Astrocyte (in vitro differentiated cells and primary cell): ENCODE measurements at regions not wholly inside any gene's neighbourhood (a gene's known extent, or its start where the extent isn't known, plus 50 kb on each side); places are given as distances from the start of the nearest gene placed in this dataset.

Experiments
- DNase-seq: peaks from one replicate; pipeline ENCODE4 v3.0.0-alpha.2; 2010; ENCODE audit warnings: low read depth
- FAIRE-seq: peaks from 2 replicates; lab custom pipeline; 2011; peaks lifted over from hg19 to GRCh38; lab: Jason Lieb, UNC
- H2AFZ ChIP-seq: 2 replicates; pipeline ENCODE4 v1.6.0; 2012; ENCODE audit warnings: low read depth, low read length, inconsistent platforms
- H3K27ac ChIP-seq: 2 replicates; pipeline ENCODE4 v1.5.1; 2011; ENCODE audit warnings: low read depth, low read length, inconsistent platforms
- H3K27me3 ChIP-seq: 2 replicates; pipeline ENCODE4 v1.6.0; 2011; ENCODE audit warnings: low read length, inconsistent platforms; ENCODE audit not compliant: insufficient read depth
- H3K36me3 ChIP-seq: 2 replicates; pipeline ENCODE4 v1.5.1; 2011; ENCODE audit warnings: low read length, inconsistent platforms; ENCODE audit not compliant: insufficient read depth
- H3K4me1 ChIP-seq: 2 replicates; pipeline ENCODE4 v1.5.1; 2011; ENCODE audit warnings: low read length, inconsistent platforms; ENCODE audit not compliant: insufficient read depth
- H3K4me2 ChIP-seq: 2 replicates; pipeline ENCODE4 v1.6.0; 2012; ENCODE audit warnings: low read length, inconsistent platforms
- H3K4me3 ChIP-seq: 2 replicates; pipeline ENCODE4 v1.5.1; 2011; ENCODE audit warnings: low read depth, mild to moderate bottlenecking, low read length, inconsistent platforms; ENCODE audit not compliant: insufficient read depth
- H3K79me2 ChIP-seq: 2 replicates; pipeline ENCODE4 v1.6.0; 2012; ENCODE audit warnings: mild to moderate bottlenecking, low read length, inconsistent platforms; ENCODE audit not compliant: insufficient read depth
- H3K9ac ChIP-seq: 2 replicates; pipeline ENCODE4 v1.6.0; 2012; ENCODE audit warnings: mild to moderate bottlenecking, low read length, inconsistent platforms
- H3K9me3 ChIP-seq: 2 replicates; pipeline ENCODE4 v1.5.1; 2012; ENCODE audit warnings: low read depth, mild to moderate bottlenecking, low read length, inconsistent platforms; ENCODE audit not compliant: insufficient read depth
- H4K20me1 ChIP-seq: 2 replicates; pipeline ENCODE4 v1.6.0; 2012; ENCODE audit warnings: low read length, inconsistent platforms; ENCODE audit not compliant: insufficient read depth
- H3K27ac Mint-ChIP-seq: one replicate; pipeline ENCODE4 v1.8.0; 2021; ENCODE audit warnings: mild to moderate bottlenecking, mixed read lengths; ENCODE audit not compliant: unreplicated experiment
- H3K27me3 Mint-ChIP-seq: one replicate; pipeline ENCODE4 v1.8.0; 2021; ENCODE audit warnings: low read depth, mixed read lengths; ENCODE audit not compliant: unreplicated experiment
- H3K36me3 Mint-ChIP-seq: one replicate; pipeline ENCODE4 v1.8.0; 2021; ENCODE audit warnings: low read depth, mixed read lengths; ENCODE audit not compliant: unreplicated experiment
- H3K4me1 Mint-ChIP-seq: one replicate; pipeline ENCODE4 v1.8.0; 2021; ENCODE audit warnings: low read depth, mixed read lengths; ENCODE audit not compliant: unreplicated experiment
- H3K4me3 Mint-ChIP-seq: one replicate; pipeline ENCODE4 v1.8.0; 2021; ENCODE audit warnings: mild to moderate bottlenecking, moderate library complexity, mixed read lengths; ENCODE audit not compliant: unreplicated experiment
- H3K9me3 Mint-ChIP-seq: one replicate; pipeline ENCODE4 v1.8.0; 2021; ENCODE audit warnings: mild to moderate bottlenecking, mixed read lengths; ENCODE audit not compliant: unreplicated experiment
- EZH2 ChIP-seq: IDR thresholded peaks from 2 replicates; pipeline ENCODE4 v1.6.1; 2012; ENCODE audit warnings: mild to moderate bottlenecking, low read length, inconsistent platforms; ENCODE audit not compliant: insufficient read depth
- TF ChIP-seq, protein P1 (sequence below): IDR thresholded peaks from 2 replicates; pipeline ENCODE4 v1.5.1; 2011; ENCODE audit warnings: low read depth, mild to moderate bottlenecking, inconsistent platforms, low read length, moderate library complexity; ENCODE audit not compliant: insufficient read depth

DNA sequence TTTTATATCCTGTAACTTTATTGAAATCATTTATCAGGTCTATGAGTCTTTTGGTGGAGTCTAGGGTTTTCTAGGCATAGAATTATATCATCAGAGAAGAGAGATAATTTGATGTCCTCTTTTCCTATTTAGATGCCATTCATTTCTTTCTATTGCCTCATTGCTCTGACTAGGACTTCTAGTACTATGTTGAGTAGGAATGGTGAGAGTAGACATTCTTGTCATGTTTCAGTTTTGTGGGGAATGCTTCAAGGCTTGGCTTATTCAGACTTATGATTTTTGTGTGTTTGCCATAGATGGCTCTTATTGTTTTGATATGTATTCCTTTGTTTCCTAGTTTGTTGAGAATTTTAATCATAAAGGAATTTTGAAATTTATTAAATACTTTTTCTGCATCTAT lies 1078.3 kb downstream of the FAM181B start:
- H3K36me3 ChIP-seq = no peaks in the 10 kb centered on the region
- no peak overlapping the region for H2AFZ ChIP-seq
- no peaks in the 10 kb centered on the region for H3K36me3 Mint-ChIP-seq
- H3K79me2 ChIP-seq = no peaks in the 10 kb centered on the region
- H3K27ac ChIP-seq = no peak overlapping the region
- no peak overlapping the region for H3K4me2 ChIP-seq
- peak overlapping the region; percentile 90 for H3K27ac Mint-ChIP-seq
- no peaks in the 10 kb centered on the region for H3K4me1 ChIP-seq
- H3K9me3 Mint-ChIP-seq = peaks cover 8% of the 10 kb centered on the region
- peaks cover 11% of the 10 kb centered on the region for H3K4me1 Mint-ChIP-seq
- FAIRE-seq = no peak
- no peak overlapping the region for H3K9ac ChIP-seq
- no peaks in the 10 kb centered on the region for H4K20me1 ChIP-seq
- no peaks in the 10 kb centered on the region for H3K9me3 ChIP-seq
- TF ChIP-seq, protein P1, sequence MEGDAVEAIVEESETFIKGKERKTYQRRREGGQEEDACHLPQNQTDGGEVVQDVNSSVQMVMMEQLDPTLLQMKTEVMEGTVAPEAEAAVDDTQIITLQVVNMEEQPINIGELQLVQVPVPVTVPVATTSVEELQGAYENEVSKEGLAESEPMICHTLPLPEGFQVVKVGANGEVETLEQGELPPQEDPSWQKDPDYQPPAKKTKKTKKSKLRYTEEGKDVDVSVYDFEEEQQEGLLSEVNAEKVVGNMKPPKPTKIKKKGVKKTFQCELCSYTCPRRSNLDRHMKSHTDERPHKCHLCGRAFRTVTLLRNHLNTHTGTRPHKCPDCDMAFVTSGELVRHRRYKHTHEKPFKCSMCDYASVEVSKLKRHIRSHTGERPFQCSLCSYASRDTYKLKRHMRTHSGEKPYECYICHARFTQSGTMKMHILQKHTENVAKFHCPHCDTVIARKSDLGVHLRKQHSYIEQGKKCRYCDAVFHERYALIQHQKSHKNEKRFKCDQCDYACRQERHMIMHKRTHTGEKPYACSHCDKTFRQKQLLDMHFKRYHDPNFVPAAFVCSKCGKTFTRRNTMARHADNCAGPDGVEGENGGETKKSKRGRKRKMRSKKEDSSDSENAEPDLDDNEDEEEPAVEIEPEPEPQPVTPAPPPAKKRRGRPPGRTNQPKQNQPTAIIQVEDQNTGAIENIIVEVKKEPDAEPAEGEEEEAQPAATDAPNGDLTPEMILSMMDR = no peak
- no peak for TF ChIP-seq EZH2
- H3K4me3 Mint-ChIP-seq = no peak overlapping the region
- H3K27me3 ChIP-seq = no peaks in the 10 kb centered on the region
- no peak for DNase-seq
- no peaks in the 10 kb centered on the region for H3K27me3 Mint-ChIP-seq
- no peak overlapping the region for H3K4me3 ChIP-seq

DNA sequence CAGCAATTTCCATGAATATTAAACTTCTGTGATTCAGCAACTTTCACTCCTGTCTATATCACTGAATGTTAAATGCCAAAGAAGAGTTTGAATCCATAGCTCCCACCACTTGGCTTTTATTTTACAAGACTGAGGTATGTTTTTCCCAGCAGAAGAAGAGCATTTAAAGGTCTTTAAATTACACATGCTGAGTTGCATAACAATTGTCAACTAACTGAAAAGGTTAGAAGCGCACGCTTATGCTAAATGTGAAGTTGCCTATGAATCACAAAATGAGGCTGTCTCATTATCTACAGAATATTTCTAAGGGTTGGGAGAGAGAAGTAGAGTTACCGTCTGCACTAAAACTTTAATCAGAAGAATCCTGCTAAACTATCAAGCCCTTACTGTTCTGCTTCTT lies 1086.3 kb downstream of the FAM181B start:
- H3K9ac ChIP-seq = no peak overlapping the region
- no peaks in the 10 kb centered on the region for H3K9me3 ChIP-seq
- Mint-ChIP-seq H3K27me3 (peaks cover 8% of the 10 kb centered on the region), H3K4me3 (peak overlapping the region; percentile 14), H3K4me1 (peaks cover 6% of the 10 kb centered on the region), H3K36me3 (no peaks in the 10 kb centered on the region), H3K9me3 (peaks cover 2% of the 10 kb centered on the region), H3K27ac (no peak overlapping the region)
- H3K36me3 ChIP-seq = no peaks in the 10 kb centered on the region
- H2AFZ ChIP-seq = no peak overlapping the region
- H4K20me1 ChIP-seq = no peaks in the 10 kb centered on the region
- H3K4me3 ChIP-seq = no peak overlapping the region
- H3K4me2 ChIP-seq = peak overlapping the region; percentile 81
- FAIRE-seq = no peak
- no peak for DNase-seq
- no peaks in the 10 kb centered on the region for H3K4me1 ChIP-seq
- no peak overlapping the region for H3K27ac ChIP-seq
- no peaks in the 10 kb centered on the region for H3K79me2 ChIP-seq
- TF ChIP-seq, protein P1 = no peak
- TF ChIP-seq EZH2 = no peak
- no peaks in the 10 kb centered on the region for H3K27me3 ChIP-seq

DNA sequence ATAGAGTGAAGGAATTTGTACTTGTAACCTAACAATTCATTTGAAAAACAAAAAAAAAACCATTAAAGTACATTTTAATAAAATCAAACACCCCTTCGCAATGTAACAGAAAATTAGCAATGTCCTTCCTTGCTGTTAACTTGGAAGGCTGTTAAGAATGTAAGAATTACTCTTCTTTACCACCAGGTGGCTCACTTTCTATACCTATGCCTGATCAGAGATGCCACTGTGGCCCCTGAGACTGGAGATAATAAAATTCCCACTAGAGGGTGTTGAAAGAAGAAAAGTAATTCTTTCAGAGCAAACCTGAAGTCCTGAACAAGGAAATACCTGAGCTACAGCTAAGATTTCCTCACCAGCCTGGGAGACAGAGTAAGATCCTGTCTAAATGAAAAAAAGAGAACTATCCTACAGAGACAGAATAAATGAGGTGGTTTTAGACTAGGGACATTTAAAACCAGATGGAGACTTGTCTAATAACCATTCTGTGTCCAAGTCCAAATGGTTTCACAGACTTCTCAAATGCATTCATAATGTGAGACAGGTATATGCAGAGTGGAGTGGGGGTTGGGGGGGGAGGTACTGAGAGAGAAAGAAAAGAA lies 1089.3 kb downstream of the FAM181B start:
- no peaks in the 10 kb centered on the region for H3K9me3 ChIP-seq
- H3K4me3 ChIP-seq = no peak overlapping the region
- no peaks in the 10 kb centered on the region for H3K4me1 ChIP-seq
- H3K4me3 Mint-ChIP-seq = no peak overlapping the region
- peaks cover 6% of the 10 kb centered on the region for H3K4me1 Mint-ChIP-seq
- FAIRE-seq = no peak
- H2AFZ ChIP-seq = no peak overlapping the region
- H3K9me3 Mint-ChIP-seq = peaks cover 2% of the 10 kb centered on the region
- no peaks in the 10 kb centered on the region for H4K20me1 ChIP-seq
- H3K27me3 Mint-ChIP-seq = peaks cover 8% of the 10 kb centered on the region
- H3K79me2 ChIP-seq = no peaks in the 10 kb centered on the region
- no peak overlapping the region for H3K9ac ChIP-seq
- no peaks in the 10 kb centered on the region for H3K36me3 Mint-ChIP-seq
- H3K27ac Mint-ChIP-seq = no peak overlapping the region
- TF ChIP-seq, protein P1 = peak; percentile 62
- no peak for TF ChIP-seq EZH2
- H3K36me3 ChIP-seq = no peaks in the 10 kb centered on the region
- no peak overlapping the region for H3K4me2 ChIP-seq
- H3K27ac ChIP-seq = no peak overlapping the region
- H3K27me3 ChIP-seq = no peaks in the 10 kb centered on the region
- DNase-seq = peak; percentile 14
